Kidney epithelial cell (primary cell): ENCODE measurements at regions not wholly inside any gene's neighbourhood (a gene's known extent, or its start where the extent isn't known, plus 50 kb on each side); places are given as distances from the start of the nearest gene placed in this dataset.

Source experiments
- DNase-seq: peaks from one replicate; pipeline ENCODE4 v3.0.0-alpha.2; 2010; ENCODE audit warnings: low read depth
- H3K27me3 ChIP-seq: 2 replicates; pipeline ENCODE4 v1.6.0; 2011; ENCODE audit warnings: low read length; ENCODE audit not compliant: control insufficient read depth, insufficient read depth
- H3K36me3 ChIP-seq: 2 replicates; pipeline ENCODE4 v1.5.1; 2011; ENCODE audit warnings: low read length; ENCODE audit not compliant: control insufficient read depth, insufficient read depth
- H3K4me3 ChIP-seq: 2 replicates; pipeline ENCODE4 v1.5.1; 2011; ENCODE audit warnings: low read depth, mild to moderate bottlenecking, control low read depth, low read length
- CTCF ChIP-seq: IDR thresholded peaks from 2 replicates; pipeline ENCODE4 v1.5.1; 2011; ENCODE audit warnings: mild to moderate bottlenecking, moderate library complexity, low read length, control low read depth, inconsistent platforms; ENCODE audit not compliant: insufficient read depth, poor library complexity, severe bottlenecking

DNA sequence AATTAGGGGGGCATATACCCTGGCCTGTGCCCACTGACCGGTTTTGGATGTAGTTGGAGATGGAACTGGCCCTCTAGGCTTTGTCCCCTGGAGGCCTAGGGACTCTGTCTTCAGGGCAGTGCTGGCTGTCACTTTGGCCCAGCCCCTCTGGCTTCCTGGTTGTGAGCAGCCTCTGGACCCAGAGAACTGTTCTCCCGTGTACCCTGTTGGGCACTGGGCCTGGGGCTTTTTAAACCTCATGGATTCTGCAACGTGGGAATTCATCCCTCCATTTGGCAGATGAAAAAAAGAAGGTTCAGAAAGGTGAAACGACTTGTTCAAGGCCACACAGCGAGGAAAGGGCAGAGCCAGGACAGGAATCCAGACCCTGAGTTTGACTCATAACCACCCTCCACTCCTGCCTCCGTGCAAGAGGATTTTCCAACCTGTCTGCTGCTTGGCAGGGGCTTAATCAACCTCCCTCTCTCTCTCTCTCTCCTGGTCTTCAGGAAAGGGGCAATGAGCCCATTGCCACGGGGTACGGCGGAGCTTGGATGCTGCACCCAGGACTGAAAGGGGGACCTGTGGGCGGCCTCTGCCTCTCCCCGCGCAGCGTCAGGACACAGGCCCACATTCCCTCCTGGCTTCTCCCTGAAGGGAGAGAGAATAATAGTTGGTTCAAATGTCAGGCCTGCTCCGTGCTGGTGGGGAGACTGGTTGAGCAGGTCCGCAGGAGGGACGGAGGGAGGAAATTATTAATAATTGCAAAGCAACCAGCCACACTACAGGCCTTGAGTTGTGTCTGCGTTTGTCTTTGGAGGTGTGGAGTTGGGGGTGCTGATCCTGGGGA lies 56.0 kb downstream of the CEBPB start:
- no peak for TF ChIP-seq CTCF
- no peak overlapping the region for H3K4me3 ChIP-seq
- H3K36me3 ChIP-seq, result no peaks in the 10 kb centered on the region
- no peak for DNase-seq
- H3K27me3 ChIP-seq, result no peaks in the 10 kb centered on the region

DNA sequence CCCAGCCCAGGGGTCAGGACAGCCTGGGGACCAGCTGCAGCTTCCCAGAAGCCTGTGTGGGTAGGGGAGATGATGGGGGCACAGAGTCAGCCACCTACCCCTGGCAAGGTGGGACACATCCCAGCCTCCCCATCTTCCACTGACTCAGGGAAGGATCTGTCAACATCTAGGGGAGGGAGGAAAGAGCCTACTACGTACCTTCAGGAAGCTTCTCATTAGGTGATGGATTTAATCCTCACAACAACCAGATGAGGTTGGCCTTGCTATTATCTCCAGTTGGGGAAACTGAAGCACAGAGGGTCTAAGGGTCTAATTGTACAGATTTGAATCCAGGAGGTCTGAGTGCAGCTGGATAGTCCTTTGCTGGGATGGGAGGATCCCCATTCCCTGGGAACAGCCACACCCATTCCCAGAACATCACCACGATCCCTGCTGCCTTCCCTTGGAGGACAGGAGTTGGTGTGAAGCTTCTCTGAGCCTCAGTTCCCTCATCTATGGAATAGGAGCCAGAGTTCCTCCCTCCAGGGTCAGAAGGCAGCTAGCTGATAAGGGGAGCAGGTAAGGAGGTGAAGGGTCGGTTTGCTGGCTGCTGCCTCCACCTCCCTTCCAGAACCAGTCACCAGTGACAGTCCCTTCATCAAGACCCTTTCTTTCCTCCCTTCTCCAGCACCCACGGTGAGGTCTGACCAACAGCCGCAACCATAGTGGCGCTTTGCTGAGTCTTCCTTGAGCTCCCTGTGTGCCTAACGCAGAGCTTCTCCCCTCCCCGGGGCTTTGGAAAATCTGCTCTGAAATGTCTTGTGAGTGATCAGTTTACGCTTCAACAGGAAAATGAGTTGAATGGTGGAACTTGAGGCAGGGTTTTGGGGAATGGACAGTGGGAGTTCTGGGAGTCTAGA lies 56.8 kb downstream of the CEBPB start:
- DNase-seq, result no peak
- Histone ChIP-seq H3K4me3 (no peak overlapping the region), H3K36me3 (no peaks in the 10 kb centered on the region), H3K27me3 (no peaks in the 10 kb centered on the region)
- TF ChIP-seq CTCF, result no peak

GRCh38 chr20:50248104-50248641 lies 57.5 kb downstream of the CEBPB start:
- Histone ChIP-seq H3K27me3 (no peaks in the 10 kb centered on the region), H3K4me3 (no peak overlapping the region), H3K36me3 (no peaks in the 10 kb centered on the region)
- no peak for DNase-seq
- TF ChIP-seq CTCF, result no peak

DNA sequence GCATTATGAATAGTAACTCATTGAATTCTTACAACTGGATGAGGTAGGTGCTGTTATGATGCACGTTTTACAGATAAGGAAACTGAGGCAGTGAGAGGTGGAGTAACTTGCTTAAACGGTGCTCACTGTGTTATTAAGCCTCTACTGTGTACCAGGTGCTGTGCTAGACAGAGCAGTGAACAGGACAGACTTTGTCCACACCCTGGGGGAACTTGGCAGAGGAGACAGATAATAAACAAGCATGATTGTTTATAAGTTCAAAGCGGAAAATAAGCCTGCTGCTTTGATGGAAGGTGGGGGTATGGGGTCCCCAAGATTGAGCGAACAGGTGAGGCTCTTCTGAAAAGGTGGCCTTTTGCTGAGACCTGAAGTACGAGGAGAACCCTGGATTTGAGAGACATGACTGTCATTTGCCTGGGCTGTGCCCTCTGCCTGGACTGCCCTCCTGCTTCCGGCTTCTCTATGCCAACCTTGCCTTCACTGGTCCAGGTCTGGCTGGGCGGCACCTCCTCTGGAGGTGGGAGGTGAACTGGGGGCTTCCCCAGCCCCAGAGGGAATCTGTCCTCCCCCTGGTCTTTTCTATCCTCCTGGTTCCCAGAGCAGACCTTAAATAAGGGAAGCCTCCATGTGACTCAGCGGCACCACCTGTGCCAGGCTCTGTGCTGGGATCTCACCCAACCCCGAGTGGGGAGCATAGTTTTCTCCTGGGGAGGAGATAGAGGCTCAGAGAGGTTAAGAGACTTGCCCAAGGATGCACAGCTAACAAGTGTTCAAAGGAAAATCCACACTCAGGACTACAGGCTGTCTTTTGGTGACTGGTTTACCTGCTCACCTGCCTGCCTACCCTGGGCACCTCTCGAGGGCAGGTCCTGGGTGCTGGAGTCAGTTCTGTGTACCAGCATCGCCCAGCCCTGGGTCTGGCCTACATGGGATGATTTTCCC lies 59.1 kb downstream of the CEBPB start:
- DNase-seq, result no peak
- no peak overlapping the region for H3K4me3 ChIP-seq
- no peaks in the 10 kb centered on the region for H3K27me3 ChIP-seq
- no peaks in the 10 kb centered on the region for H3K36me3 ChIP-seq
- no peak for TF ChIP-seq CTCF

- no peak for TF ChIP-seq CTCF
- H3K27me3 ChIP-seq, result no peaks in the 10 kb centered on the region
- no peaks in the 10 kb centered on the region for H3K36me3 ChIP-seq
- H3K4me3 ChIP-seq, result no peak overlapping the region
- DNase-seq, result no peak
Observed at GRCh38 chr20:50250679-50251382, 60.2 kb downstream of the CEBPB start.
